HG03575 (cell line): ENCODE measurements at regions not wholly inside any gene's neighbourhood (a gene's known extent, or its start where the extent isn't known, plus 50 kb on each side); places are given as distances from the start of the nearest gene placed in this dataset.
"Not testable (repeated sequence)": the region's sequence is repeated elsewhere in the genome, so short reads cannot be mapped to it uniquely, and the experiment has no call there.

Source experiments
- ATAC-seq: cut with Tn5 transposase; IDR thresholded peaks from one replicate; pipeline ENCODE4 v1.9.1; 2021; ENCODE audit not compliant: unreplicated experiment, insufficient number of reproducible peaks, low FRiP score; ENCODE audit errors: extremely low read depth

DNA sequence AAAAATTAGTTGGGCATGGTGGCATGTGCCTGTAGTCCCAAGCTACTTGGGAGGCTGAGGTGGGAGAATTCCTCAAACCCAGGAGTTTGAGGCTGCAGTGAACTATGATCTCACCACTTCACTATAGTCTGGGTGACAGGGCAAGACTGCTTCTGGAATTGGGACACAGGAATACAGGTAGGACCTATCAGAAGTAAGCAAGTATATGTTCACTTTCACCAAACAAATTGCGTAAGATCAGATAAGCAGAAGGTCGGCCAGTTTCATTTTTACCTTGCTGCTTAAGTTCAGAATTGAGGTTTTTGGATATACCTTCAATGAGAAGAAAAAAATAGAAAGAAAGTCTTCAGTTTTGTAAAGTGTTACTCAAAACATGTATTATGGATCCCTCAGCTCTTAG lies 171.7 kb downstream of the MAT2B start:
- ATAC-seq = no peak

DNA sequence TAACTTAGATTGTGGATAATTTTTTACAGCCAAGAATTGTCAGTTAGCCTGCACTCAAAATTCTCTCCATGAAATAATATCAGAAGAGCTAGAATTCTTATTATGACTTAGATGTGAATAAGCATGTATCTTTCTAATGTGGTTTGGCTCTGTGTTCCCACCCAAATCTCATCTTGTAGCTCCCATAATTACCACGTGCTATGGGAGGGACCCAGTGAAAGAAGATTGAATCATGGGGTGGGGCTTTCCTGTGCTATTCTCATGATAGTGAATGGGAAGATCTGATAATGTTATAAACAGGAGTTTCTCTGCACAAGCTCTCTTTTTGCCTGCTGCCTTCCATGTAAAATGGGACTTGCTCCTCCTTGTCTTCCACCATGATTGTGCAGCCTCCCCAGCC lies 176.8 kb downstream of the MAT2B start:
- ATAC-seq = no peak

GRCh38 chr5:163687414-163687813 lies 182.0 kb downstream of the MAT2B start:
- ATAC-seq = no peak

DNA sequence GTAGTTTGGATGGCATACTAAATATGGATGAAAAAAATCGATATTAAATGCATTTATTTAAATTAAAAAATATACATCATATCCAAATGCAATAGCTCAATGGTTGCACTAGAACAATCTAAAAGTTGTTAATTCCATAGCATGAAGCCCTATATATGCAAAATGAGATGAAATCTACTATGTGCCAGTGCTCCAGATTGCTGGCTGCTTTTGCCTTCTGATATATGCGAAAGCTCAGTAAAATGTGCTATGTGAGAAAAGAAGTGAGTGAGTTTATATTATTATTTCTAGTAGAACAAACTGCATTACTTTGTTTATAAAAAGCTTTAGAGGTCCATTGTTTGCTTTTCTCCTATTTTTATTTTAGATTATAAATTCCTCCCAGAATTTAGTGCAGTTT lies 186.7 kb downstream of the MAT2B start:
- ATAC-seq = no peak

DNA sequence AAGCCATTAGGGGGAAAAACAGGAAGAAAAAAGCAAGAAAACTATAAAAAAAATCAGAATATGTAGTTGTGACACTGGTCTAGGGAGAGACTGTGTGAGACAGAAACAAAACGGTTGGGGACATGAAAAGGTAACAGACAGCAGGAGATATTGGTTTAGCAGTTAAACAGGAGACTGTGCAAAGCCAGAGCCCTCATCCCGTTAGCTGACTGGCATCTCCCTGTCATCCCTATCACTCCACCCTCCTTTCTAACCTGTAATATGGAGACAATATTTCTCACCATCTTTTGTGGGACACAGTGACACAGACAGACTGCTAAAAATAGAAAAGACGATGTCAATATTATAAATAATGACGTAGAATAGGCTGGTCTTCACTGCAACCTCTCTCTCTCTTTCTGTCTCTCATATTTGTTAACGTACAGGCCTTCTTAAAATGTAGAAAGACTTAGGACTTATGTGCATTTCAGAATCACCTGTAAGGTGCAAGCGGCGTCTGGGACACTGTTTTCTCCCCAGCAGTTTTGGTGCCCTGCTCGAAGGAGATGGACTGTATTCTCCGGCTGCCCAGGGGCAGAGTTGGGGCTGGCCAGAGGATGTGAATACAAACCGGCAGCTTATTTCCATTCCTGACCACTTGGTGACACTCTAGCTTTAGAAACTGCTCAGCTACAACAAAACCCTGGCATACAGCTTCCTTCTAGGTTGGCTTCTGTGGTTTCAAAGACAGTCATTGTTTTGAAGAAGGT lies 190.6 kb downstream of the MAT2B start:
- peak; percentile 84 for ATAC-seq

DNA sequence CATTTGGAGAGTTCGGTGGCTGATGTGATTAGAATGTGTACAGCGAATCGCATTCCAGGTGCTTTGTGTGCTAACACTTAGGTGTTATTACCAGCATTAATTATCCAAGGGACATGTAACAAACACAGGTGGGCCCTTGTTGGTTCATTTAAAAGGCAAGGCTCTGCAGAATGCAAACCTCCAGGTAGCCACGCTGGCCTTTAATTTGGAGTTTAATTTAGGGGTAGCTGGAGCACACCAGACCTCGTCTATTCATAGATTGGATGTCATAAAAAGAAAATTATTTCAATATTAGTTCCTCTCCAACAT lies 191.1 kb downstream of the MAT2B start:
- no peak for ATAC-seq

DNA sequence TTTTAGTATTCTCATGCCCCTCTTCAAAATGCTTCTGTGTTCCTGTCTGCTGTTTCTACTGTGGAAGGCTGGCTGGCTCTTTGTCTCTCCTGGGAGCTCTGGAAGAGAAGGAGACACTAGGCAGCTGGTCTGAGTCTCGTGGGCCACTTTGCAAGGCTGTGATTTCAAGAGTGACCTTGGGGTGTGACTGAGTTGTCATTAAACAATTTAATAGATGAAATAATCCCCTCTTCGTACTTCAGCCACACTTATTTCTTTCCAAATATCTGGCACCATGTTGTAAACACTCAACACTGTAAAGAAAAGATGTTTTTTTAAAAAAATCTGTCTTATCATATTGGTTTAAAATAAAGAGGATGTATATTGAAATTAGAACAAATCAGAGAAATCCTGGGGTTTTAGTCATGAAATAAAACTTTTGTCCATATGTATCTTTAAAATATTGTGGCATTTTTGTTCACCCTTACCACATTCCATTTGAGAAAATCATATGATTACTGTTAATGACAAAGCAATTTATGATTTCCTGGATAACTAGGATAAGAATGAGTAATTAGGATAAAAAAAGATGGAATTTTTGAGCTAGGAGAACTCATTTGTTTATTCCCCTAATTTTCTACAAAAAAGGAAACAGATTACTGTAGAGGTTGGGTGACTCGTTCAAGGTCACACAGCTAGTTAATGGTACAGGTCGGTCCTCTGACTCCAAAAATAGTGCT lies 200.8 kb downstream of the MAT2B start:
- no peak for ATAC-seq

GRCh38 chr5:163712011-163712410 lies 206.6 kb downstream of the MAT2B start:
- ATAC-seq = no peak

- no peak for ATAC-seq
Measured at GRCh38 chr5:163718272-163718671, 212.9 kb downstream of the MAT2B start.

- ATAC-seq = no peak
Measured at GRCh38 chr5:163724305-163724704, 218.9 kb downstream of the MAT2B start.

DNA sequence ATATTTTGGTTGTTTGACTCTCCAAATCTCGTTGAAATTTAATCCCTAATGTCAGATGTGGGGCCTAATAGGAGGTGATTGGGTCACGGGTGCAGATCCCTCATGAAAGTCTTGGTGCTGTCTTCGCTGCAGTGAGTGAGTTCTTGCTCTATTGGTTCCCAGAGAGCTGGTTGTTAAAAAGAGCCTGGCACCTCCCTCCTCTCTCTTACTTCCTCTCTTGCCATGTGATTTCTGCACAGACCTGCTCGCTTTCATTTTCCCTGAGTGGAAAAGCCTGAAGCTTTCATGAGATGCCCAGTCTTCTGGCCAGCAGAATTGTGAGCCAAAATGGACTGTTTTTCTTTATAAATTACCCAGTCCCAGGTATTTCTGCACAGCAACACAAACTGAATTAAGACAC lies 221.6 kb downstream of the MAT2B start:
- ATAC-seq = peak; percentile 56

DNA sequence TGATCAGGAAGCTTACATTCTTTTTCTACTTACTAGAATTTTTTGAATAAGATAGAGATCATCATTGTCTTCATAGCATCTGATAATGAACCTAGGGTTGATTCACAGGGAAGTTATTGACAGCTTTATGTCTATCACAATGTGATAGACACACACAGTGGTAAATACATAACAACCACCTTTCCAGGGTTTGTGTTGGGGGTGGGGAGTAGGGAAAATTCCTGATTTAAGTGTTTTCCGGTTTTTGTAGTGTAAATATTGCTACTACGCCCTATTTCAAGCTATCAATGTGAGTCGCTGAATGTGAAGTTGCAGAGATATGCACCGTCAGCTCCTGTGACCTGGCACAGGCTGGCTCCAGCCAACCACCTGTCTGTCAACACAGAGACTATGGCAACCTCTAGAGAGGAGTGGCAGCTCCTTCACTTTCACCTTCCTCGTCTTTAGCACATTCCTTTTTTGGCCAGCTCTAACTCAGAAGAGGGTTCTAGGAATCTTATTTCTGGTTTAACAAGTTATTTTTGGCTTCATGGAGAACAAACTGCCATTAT lies 224.9 kb downstream of the MAT2B start:
- ATAC-seq = no peak

DNA sequence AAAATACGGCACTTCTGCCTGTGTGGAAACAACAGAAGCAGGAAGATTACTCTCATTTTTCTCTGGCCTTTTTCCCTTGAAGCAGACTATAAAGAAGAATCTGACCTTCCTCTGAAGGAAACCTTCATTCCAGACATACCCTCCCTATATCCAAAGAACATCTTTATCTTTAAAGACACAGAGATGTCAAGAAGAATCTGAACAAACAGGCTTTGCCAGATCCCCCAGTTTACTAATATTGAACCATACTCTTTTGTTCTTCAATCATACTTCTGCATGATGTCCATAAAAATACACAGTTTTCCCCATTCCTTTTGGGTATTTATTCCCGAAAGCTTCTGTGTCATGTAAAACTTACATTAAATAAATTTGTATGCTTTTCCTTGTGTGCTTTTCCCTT lies 225.8 kb downstream of the MAT2B start:
- no peak for ATAC-seq

DNA sequence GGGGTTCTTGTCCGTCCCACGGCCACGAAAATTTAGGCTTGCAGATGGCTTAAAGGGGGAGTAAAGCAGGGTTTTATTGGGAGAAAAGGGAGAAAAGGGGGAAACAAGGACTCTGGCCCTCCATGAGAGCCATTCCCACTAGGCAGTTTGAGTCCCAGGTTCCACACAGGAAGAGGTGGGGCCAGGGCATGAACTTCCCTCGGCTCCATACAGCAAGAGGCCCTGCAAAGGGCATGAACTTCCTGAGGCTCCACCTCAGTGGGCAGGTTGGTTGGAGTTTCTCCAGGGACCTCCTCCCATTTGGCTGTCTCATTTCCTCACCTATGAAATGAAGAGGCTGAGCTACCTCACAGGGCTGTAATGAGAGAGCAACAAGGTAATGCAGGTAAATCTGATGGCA lies 229.7 kb downstream of the MAT2B start:
- ATAC-seq = no peak

- ATAC-seq = no peak
Measured at GRCh38 chr5:163747586-163747985, 242.2 kb downstream of the MAT2B start.

GRCh38 chr5:163748934-163749333 lies 243.5 kb downstream of the MAT2B start:
- ATAC-seq = no peak

GRCh38 chr5:163750415-163750814 lies 245.0 kb downstream of the MAT2B start:
- ATAC-seq = not testable (repeated sequence)

DNA sequence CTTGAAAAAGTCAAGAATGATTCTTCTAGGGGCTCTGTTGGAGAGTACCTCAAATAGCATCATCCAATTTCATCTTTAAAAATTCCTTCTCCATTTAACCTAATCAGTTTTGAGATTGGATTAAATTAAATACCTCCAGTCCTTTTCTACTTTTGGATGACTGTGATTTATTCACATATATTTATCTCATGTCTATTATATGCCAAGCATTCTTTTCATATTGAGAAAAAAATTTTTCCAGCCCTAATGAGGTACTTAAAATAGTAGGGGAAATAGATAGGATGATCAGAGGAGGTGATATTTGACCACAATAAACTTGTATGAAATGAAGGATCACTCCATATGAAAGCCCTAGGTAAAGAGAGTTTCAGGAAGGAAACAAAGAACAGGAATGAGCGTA lies 250.1 kb downstream of the MAT2B start:
- ATAC-seq = no peak

GRCh38 chr5:163756170-163756569 lies 250.8 kb downstream of the MAT2B start:
- ATAC-seq = no peak

- no peak for ATAC-seq
Measured at GRCh38 chr5:163757344-163757743, 251.9 kb downstream of the MAT2B start.
